ENCODE measurements at regions not wholly inside any gene's neighbourhood (a gene's known extent, or its start where the extent isn't known, plus 50 kb on each side); places are given as distances from the start of the nearest gene placed in this dataset.

DNA sequence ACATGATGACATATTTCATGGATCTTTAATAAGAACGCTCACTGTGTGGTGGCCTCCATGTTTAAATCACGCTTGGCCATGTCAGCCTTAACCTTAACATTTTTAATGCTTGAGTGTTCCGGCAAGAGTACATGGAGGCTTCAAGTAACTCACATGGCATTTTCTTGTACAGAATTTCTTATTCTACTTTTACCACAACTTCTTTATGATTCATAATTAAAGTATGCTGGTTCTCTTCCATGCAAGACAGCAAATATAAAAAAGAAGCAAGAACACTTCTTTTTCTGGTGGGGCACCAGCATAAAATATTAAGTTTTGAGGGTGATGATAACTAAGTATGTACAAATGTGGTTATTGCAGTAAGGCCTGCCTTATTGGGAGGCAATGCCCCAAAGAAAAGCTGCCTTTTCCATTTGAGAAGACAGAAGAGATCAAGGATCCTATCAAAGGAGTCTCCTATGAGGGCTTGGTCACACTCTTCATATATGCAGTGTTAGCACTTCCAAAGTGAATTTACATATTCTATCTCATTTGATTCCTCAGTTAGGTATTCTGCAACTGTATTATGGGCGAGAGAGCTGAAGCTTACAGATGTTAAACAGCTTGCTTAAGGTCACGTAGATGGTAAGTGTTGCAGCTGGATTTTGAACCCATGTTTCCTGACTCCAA is 382.7 kb upstream of the MEF2C start:
- TF ChIP-seq POLR2A (IDR thresholded peaks at IDR 0.05) (no peak), EP300 (IDR thresholded peaks at IDR 0.05) (no peak)
- TF ChIP-seq, protein P1, sequence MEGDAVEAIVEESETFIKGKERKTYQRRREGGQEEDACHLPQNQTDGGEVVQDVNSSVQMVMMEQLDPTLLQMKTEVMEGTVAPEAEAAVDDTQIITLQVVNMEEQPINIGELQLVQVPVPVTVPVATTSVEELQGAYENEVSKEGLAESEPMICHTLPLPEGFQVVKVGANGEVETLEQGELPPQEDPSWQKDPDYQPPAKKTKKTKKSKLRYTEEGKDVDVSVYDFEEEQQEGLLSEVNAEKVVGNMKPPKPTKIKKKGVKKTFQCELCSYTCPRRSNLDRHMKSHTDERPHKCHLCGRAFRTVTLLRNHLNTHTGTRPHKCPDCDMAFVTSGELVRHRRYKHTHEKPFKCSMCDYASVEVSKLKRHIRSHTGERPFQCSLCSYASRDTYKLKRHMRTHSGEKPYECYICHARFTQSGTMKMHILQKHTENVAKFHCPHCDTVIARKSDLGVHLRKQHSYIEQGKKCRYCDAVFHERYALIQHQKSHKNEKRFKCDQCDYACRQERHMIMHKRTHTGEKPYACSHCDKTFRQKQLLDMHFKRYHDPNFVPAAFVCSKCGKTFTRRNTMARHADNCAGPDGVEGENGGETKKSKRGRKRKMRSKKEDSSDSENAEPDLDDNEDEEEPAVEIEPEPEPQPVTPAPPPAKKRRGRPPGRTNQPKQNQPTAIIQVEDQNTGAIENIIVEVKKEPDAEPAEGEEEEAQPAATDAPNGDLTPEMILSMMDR (IDR thresholded peaks at IDR 0.05): no peak
